ENCODE measurements at regions not wholly inside any gene's neighbourhood (a gene's known extent, or its start where the extent isn't known, plus 50 kb on each side); places are given as distances from the start of the nearest gene placed in this dataset.

GRCh38 chr11:113577356-113578032 lies 102.3 kb upstream of the DRD2 start:
- DNase-seq (ENCODE audit: low read depth), result no peak
- H3K4me3 ChIP-seq (ENCODE audit: control insufficient read depth, low read depth, low read length), result no peak overlapping the region
- no peak for TF ChIP-seq CTCF (IDR thresholded peaks at IDR 0.05; ENCODE audit: control insufficient read depth, insufficient read depth, low read depth, low read length, missing control alignments)

- no peak for DNase-seq (ENCODE audit: low read depth)
- no peak overlapping the region for H3K4me3 ChIP-seq (ENCODE audit: control insufficient read depth, low read depth, low read length)
- no peak for TF ChIP-seq CTCF (IDR thresholded peaks at IDR 0.05; ENCODE audit: control insufficient read depth, insufficient read depth, low read depth, low read length, missing control alignments)
These were observed 99.4 kb upstream of the DRD2 start for GRCh38 chr11:113574586-113574985.

DNA sequence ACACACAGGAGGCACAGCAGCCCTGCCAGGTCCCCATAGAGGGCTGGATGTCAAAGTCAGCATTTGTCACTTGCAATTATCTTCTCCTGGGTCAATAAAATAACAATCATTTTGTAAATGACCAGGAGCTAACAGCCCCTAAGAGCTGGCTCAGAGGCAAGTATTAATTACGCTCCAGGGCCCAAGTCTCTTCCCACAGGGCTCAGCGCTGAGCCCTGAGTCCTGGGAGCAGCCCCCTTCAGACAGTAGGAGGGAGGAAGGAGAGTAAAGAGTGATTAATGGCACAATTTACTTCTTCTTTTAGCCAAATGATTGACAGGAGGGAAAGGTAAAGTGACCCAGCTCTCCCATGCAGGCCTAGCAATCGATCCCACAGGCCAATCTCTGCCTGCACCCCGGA lies 99.0 kb upstream of the DRD2 start:
- no peak for TF ChIP-seq CTCF (IDR thresholded peaks at IDR 0.05; ENCODE audit: control insufficient read depth, insufficient read depth, low read depth, low read length, missing control alignments)
- no peak overlapping the region for H3K4me3 ChIP-seq (ENCODE audit: control insufficient read depth, low read depth, low read length)
- no peak for DNase-seq (ENCODE audit: low read depth)

DNA sequence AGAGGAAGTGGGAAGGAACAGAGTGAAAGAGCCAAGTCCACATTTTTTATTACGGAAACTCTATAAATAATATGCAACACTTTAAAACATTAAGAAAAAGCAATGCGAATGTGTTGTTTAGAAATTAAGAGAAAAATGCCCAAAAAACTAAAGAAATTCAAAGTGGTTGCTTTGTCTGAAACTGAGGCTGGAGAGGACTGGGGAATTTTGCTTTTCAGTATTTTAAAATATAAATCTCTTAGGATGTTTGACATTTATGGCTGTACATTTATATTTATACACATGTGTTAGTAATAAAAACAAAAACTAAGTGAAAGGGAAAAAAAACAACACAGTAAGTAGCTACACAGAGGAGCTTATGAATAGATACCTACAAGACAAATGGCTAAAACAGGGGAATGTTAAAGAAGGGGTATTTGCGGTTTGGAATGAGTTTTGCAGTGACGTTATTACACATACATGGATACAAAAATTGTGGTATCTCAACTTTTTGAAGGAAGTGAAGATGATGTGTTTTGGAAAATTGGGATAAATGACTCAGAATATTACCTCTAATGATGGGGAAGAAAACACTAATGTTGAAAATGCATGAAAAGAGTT lies 97.0 kb upstream of the DRD2 start:
- no peak overlapping the region for H3K4me3 ChIP-seq (ENCODE audit: control insufficient read depth, low read depth, low read length)
- no peak for TF ChIP-seq CTCF (IDR thresholded peaks at IDR 0.05; ENCODE audit: control insufficient read depth, insufficient read depth, low read depth, low read length, missing control alignments)
- DNase-seq (ENCODE audit: low read depth), result no peak

- no peak for DNase-seq (ENCODE audit: low read depth)
- TF ChIP-seq CTCF (IDR thresholded peaks at IDR 0.05; ENCODE audit: control insufficient read depth, insufficient read depth, low read depth, low read length, missing control alignments), result no peak
- no peak overlapping the region for H3K4me3 ChIP-seq (ENCODE audit: control insufficient read depth, low read depth, low read length)
These were observed 96.3 kb upstream of the DRD2 start for GRCh38 chr11:113571531-113571930.

DNA sequence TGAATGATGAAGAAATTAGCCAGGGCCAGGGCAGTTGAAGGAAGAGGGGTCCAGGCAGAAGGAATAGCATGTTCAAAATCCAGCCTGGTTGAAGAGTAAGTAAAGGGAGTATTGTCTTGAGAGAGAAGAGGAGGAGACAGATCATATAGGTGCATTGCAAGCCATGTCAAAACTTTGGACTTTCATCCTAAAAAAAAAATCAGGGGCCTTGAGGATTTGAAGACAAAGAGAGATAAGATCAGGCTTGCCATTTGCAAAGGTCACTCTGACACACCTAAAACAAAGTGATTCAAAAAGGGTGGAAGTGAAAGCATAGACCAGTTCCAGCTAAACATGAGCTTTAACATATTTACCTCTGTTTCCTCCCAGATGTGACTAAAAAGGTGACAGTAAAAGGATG lies 95.7 kb upstream of the DRD2 start:
- H3K4me3 ChIP-seq (ENCODE audit: control insufficient read depth, low read depth, low read length), result no peak overlapping the region
- TF ChIP-seq CTCF (IDR thresholded peaks at IDR 0.05; ENCODE audit: control insufficient read depth, insufficient read depth, low read depth, low read length, missing control alignments), result no peak
- no peak for DNase-seq (ENCODE audit: low read depth)
